Fibroblast of villous mesenchyme (primary cell): ENCODE measurements at regions not wholly inside any gene's neighbourhood (a gene's known extent, or its start where the extent isn't known, plus 50 kb on each side); places are given as distances from the start of the nearest gene placed in this dataset.

Experiments used
- DNase-seq: peaks from one replicate; pipeline ENCODE4 v3.0.0-alpha.2; 2010; ENCODE audit warnings: low read depth
- H3K4me3 ChIP-seq: 2 replicates; pipeline ENCODE4 v1.5.1; 2011; ENCODE audit warnings: low read depth, mild to moderate bottlenecking, low read length
- TF ChIP-seq, protein P1 (sequence below): IDR thresholded peaks from 2 replicates; pipeline ENCODE4 v1.5.1; 2012; ENCODE audit warnings: low read depth, mild to moderate bottlenecking, low read length; ENCODE audit not compliant: insufficient read depth

- TF ChIP-seq, protein P1, sequence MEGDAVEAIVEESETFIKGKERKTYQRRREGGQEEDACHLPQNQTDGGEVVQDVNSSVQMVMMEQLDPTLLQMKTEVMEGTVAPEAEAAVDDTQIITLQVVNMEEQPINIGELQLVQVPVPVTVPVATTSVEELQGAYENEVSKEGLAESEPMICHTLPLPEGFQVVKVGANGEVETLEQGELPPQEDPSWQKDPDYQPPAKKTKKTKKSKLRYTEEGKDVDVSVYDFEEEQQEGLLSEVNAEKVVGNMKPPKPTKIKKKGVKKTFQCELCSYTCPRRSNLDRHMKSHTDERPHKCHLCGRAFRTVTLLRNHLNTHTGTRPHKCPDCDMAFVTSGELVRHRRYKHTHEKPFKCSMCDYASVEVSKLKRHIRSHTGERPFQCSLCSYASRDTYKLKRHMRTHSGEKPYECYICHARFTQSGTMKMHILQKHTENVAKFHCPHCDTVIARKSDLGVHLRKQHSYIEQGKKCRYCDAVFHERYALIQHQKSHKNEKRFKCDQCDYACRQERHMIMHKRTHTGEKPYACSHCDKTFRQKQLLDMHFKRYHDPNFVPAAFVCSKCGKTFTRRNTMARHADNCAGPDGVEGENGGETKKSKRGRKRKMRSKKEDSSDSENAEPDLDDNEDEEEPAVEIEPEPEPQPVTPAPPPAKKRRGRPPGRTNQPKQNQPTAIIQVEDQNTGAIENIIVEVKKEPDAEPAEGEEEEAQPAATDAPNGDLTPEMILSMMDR, result no peak
- no peak overlapping the region for H3K4me3 ChIP-seq
- DNase-seq, result no peak
Measured at GRCh38 chr22:44634426-44635321, 67.3 kb upstream of the PRR5 start.

GRCh38 chr22:44633647-44634046 is 68.4 kb upstream of the PRR5 start:
- H3K4me3 ChIP-seq, result no peak overlapping the region
- TF ChIP-seq, protein P1, result no peak
- no peak for DNase-seq

DNA sequence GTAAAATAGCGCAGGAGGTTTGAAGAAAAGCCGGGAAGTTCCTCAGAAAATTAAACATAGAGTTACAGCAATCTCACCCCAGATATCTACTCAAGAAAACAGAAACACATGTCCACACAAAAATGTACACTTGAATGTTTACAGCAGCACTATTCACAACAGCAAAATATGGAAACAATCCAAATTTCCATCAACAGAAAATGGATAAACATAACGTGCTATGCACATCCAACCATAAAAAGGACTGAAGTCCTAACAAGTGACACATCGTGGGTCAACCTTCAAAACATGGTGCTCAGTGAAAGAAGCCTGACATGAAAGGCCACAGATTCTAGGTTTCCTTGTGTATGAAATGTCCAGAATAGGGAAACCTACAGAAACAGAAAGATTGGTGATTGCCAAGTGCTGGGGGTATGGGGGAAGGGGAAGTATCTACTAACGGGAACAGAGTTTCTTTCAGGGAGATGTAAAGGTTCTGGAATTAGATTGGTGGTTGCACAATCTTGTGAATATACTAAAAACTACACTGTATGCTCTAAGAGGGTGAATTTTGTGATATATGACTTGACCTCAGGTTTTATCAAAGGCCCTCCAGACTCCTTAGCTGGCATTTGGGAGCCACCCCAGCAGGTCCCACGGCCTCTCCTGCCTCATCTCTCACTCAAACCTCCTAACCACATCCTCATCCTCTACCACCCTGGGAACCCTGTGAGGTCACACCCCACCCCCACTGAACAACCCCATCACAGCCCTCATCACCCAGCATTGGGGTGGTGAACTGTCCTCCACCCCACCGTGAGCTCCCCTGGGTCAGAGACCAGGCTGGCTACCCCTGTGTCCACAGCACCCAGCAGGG is 69.2 kb upstream of the PRR5 start:
- H3K4me3 ChIP-seq, result no peak overlapping the region
- TF ChIP-seq, protein P1, result no peak
- DNase-seq, result peak; percentile 73

GRCh38 chr22:44630826-44631225 is 71.2 kb upstream of the PRR5 start:
- no peak overlapping the region for H3K4me3 ChIP-seq
- no peak for DNase-seq
- TF ChIP-seq, protein P1, result no peak

GRCh38 chr22:44628835-44629234 is 73.2 kb upstream of the PRR5 start:
- TF ChIP-seq, protein P1, result no peak
- no peak for DNase-seq
- no peak overlapping the region for H3K4me3 ChIP-seq

DNA sequence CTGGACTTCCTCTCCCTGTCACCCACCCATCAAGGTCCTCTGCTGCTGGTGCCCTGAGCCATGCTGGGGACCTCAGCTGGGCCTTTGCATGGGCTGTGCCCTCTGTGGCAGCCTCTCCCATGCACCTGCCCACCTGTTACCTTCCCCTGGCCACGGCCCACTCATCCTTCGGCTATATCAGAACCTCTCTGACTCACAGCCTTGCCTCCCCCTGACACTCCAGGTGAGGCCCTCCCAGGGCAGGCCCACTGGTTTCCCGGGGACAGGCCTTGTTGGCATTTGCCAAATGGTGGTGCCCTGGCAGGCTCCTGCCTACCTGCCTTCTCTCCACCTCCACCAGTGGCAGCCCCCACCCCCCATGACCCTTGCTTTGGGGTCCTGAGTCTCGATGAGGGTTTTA is 73.7 kb upstream of the PRR5 start:
- H3K4me3 ChIP-seq, result no peak overlapping the region
- TF ChIP-seq, protein P1, result no peak
- no peak for DNase-seq
